ENCODE measurements at regions not wholly inside any gene's neighbourhood (a gene's known extent, or its start where the extent isn't known, plus 50 kb on each side); places are given as distances from the start of the nearest gene placed in this dataset.

GRCh38 chr3:124385996-124386395 lies 344.3 kb upstream of the UMPS start:
- TF ChIP-seq CTCF (IDR thresholded peaks at IDR 0.05): no peak
- TF ChIP-seq POLR2A (IDR thresholded peaks at IDR 0.05): no peak

All from thyroid gland (tissue), 4 donors.